ENCODE measurements at regions not wholly inside any gene's neighbourhood (a gene's known extent, or its start where the extent isn't known, plus 50 kb on each side); places are given as distances from the start of the nearest gene placed in this dataset.

DNA sequence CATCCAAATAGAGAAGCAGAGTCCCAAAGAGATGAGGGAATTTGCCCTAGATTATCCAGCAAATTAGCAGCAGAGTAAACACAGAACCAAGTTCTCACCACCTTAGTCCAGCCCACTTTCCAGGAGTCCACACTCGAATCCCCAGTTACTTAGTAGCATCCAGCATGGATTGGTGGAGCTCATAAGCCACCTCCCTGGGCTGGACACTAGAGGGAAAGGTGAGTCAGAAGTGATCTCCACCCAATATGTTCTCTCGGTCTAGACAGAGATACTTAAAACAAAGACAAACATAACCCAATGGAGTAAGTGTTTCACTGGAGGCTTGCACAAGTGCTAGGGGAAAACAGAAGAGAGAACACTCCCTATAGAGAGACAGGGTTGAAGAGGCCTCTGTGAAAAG is 105.1 kb upstream of the CPEB2 start:
- no peak for TF ChIP-seq EZH2phosphoT487 (IDR thresholded peaks at IDR 0.05; ENCODE audit: borderline replicate concordance, low read length)
- TF ChIP-seq, protein P1, sequence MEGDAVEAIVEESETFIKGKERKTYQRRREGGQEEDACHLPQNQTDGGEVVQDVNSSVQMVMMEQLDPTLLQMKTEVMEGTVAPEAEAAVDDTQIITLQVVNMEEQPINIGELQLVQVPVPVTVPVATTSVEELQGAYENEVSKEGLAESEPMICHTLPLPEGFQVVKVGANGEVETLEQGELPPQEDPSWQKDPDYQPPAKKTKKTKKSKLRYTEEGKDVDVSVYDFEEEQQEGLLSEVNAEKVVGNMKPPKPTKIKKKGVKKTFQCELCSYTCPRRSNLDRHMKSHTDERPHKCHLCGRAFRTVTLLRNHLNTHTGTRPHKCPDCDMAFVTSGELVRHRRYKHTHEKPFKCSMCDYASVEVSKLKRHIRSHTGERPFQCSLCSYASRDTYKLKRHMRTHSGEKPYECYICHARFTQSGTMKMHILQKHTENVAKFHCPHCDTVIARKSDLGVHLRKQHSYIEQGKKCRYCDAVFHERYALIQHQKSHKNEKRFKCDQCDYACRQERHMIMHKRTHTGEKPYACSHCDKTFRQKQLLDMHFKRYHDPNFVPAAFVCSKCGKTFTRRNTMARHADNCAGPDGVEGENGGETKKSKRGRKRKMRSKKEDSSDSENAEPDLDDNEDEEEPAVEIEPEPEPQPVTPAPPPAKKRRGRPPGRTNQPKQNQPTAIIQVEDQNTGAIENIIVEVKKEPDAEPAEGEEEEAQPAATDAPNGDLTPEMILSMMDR (IDR thresholded peaks at IDR 0.05; ENCODE audit: low read depth, low read length, poor library complexity, severe bottlenecking), result no peak
- Histone ChIP-seq H3K4me1 (ENCODE audit: control insufficient read depth, low read length) (no peaks in the 10 kb centered on the region), H3K4me3 (ENCODE audit: low read length) (no peak overlapping the region), H3K27me3 (ENCODE audit: control insufficient read depth, low read length) (no peaks in the 10 kb centered on the region), H3K9me3 (ENCODE audit: control insufficient read depth, insufficient read depth, low read length) (no peaks in the 10 kb centered on the region), H4K20me1 (ENCODE audit: control insufficient read depth, insufficient read depth, low read depth, low read length) (no peaks in the 10 kb centered on the region), H3K79me2 (ENCODE audit: control insufficient read depth, low read length) (no peaks in the 10 kb centered on the region), H3K36me3 (ENCODE audit: control insufficient read depth, low read length) (no peaks in the 10 kb centered on the region), H3K4me2 (ENCODE audit: low read length) (no peak overlapping the region), H3F3A (ENCODE audit: control insufficient read depth, insufficient read depth) (no peaks in the 10 kb centered on the region), H3K27ac (ENCODE audit: low read depth, low read length) (no peak overlapping the region), H3K9me2 (replicated peaks; ENCODE audit: control insufficient read depth, low read length) (no peaks in the 10 kb centered on the region)

- Histone ChIP-seq H3K4me3 (ENCODE audit: low read length) (no peak overlapping the region), H3K9me2 (replicated peaks; ENCODE audit: control insufficient read depth, low read length) (no peaks in the 10 kb centered on the region), H3K27ac (ENCODE audit: low read depth, low read length) (no peak overlapping the region), H3K79me2 (ENCODE audit: control insufficient read depth, low read length) (no peaks in the 10 kb centered on the region), H3K9me3 (ENCODE audit: control insufficient read depth, insufficient read depth, low read length) (no peaks in the 10 kb centered on the region), H4K20me1 (ENCODE audit: control insufficient read depth, insufficient read depth, low read depth, low read length) (no peaks in the 10 kb centered on the region), H3K4me2 (ENCODE audit: low read length) (no peak overlapping the region), H3K36me3 (ENCODE audit: control insufficient read depth, low read length) (no peaks in the 10 kb centered on the region), H3K4me1 (ENCODE audit: control insufficient read depth, low read length) (no peaks in the 10 kb centered on the region), H3K27me3 (ENCODE audit: control insufficient read depth, low read length) (no peaks in the 10 kb centered on the region), H3F3A (ENCODE audit: control insufficient read depth, insufficient read depth) (no peaks in the 10 kb centered on the region)
- TF ChIP-seq, protein P1 (IDR thresholded peaks at IDR 0.05; ENCODE audit: low read depth, low read length, poor library complexity, severe bottlenecking), result no peak
- TF ChIP-seq EZH2phosphoT487 (IDR thresholded peaks at IDR 0.05; ENCODE audit: borderline replicate concordance, low read length), result no peak
These were observed 103.3 kb upstream of the CPEB2 start for GRCh38 chr4:14898989-14899388.

DNA sequence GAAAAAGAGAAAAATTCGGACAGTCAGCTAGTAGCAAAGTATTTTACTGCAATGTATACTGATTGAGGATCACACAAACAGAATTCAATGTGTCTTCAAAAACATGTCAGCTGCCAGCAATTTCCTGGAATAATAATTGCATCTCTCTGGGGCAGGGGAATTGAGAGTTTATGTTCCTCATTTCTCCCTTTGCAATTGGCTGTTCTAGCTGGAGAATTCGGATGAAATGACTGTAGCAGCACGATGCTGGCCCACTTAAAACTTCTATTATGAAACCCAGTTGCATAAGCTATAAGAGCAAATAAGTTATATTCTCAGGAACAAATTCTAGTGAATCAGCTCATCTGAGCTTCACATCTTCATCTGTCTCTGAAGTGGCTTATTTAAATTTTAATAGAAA is 99.9 kb upstream of the CPEB2 start:
- no peaks in the 10 kb centered on the region for H3K79me2 ChIP-seq (ENCODE audit: control insufficient read depth, low read length)
- no peaks in the 10 kb centered on the region for H3K9me2 ChIP-seq (replicated peaks; ENCODE audit: control insufficient read depth, low read length)
- H3K4me1 ChIP-seq (ENCODE audit: control insufficient read depth, low read length), result no peaks in the 10 kb centered on the region
- no peaks in the 10 kb centered on the region for H3K9me3 ChIP-seq (ENCODE audit: control insufficient read depth, insufficient read depth, low read length)
- no peaks in the 10 kb centered on the region for H3K36me3 ChIP-seq (ENCODE audit: control insufficient read depth, low read length)
- TF ChIP-seq, protein P1 (IDR thresholded peaks at IDR 0.05; ENCODE audit: low read depth, low read length, poor library complexity, severe bottlenecking), result no peak
- no peak for TF ChIP-seq EZH2phosphoT487 (IDR thresholded peaks at IDR 0.05; ENCODE audit: borderline replicate concordance, low read length)
- H3K27ac ChIP-seq (ENCODE audit: low read depth, low read length), result no peak overlapping the region
- H3K4me3 ChIP-seq (ENCODE audit: low read length), result no peak overlapping the region
- no peaks in the 10 kb centered on the region for H3F3A ChIP-seq (ENCODE audit: control insufficient read depth, insufficient read depth)
- H3K4me2 ChIP-seq (ENCODE audit: low read length), result no peak overlapping the region
- H3K27me3 ChIP-seq (ENCODE audit: control insufficient read depth, low read length), result no peaks in the 10 kb centered on the region
- no peaks in the 10 kb centered on the region for H4K20me1 ChIP-seq (ENCODE audit: control insufficient read depth, insufficient read depth, low read depth, low read length)

GRCh38 chr4:14903321-14903720 is 99.0 kb upstream of the CPEB2 start:
- Histone ChIP-seq H3K9me3 (ENCODE audit: control insufficient read depth, insufficient read depth, low read length) (no peaks in the 10 kb centered on the region), H4K20me1 (ENCODE audit: control insufficient read depth, insufficient read depth, low read depth, low read length) (no peaks in the 10 kb centered on the region), H3K27ac (ENCODE audit: low read depth, low read length) (no peak overlapping the region), H3K4me2 (ENCODE audit: low read length) (no peak overlapping the region), H3K9me2 (replicated peaks; ENCODE audit: control insufficient read depth, low read length) (no peaks in the 10 kb centered on the region), H3K4me1 (ENCODE audit: control insufficient read depth, low read length) (no peaks in the 10 kb centered on the region), H3K79me2 (ENCODE audit: control insufficient read depth, low read length) (no peaks in the 10 kb centered on the region), H3K36me3 (ENCODE audit: control insufficient read depth, low read length) (no peaks in the 10 kb centered on the region), H3F3A (ENCODE audit: control insufficient read depth, insufficient read depth) (no peaks in the 10 kb centered on the region), H3K27me3 (ENCODE audit: control insufficient read depth, low read length) (no peaks in the 10 kb centered on the region), H3K4me3 (ENCODE audit: low read length) (no peak overlapping the region)
- no peak for TF ChIP-seq EZH2phosphoT487 (IDR thresholded peaks at IDR 0.05; ENCODE audit: borderline replicate concordance, low read length)

Data from DOHH2 (cell line).